ENCODE measurements at regions not wholly inside any gene's neighbourhood (a gene's known extent, or its start where the extent isn't known, plus 50 kb on each side); places are given as distances from the start of the nearest gene placed in this dataset.

DNA sequence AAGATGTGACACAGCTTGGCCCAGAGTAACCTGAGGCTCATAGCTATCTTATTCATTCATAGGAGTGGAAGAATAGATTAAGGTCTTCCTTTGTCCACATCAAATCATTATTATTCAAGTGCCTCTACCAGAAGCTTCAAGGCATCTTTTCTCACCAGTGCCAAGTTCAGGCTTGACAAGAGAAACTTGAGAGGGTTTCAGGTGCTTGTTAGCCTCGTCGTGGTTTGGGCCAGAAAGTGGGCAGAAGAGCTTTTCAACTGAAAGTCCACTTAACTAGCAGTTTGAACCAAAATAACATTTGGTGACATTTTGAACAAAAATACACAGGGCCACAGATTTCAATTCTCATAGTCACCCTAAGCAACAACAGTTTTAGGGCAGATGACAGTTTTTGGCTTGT, 1184.2 kb downstream of the FLRT2 start:
- H3K27me3 ChIP-seq (replicated peaks in 1 of 2; ENCODE audit: control insufficient read depth in 2 of 2, insufficient read depth in 2 of 2, low read length in 1 of 2) = no peaks in the 10 kb centered on the region
- ChIA-PET SMC1A (ENCODE audit: uncharacterized antibody, unreplicated experiment) (interaction anchor here (0.9 to 1.8 kb wide), 3 partner anchors 11 to 98 kb away, joined by 3 to 4 read pairs (median 4); no protein-coding TSS in a partner anchor), RAD21 (ENCODE audit: unreplicated experiment) (interaction anchor here (0.7 to 1.5 kb wide), 3 partner anchors 27 to 45 kb away, joined by 3 read pairs; no protein-coding TSS in a partner anchor), CTCF (interaction anchor here (2.0 kb wide), 1 partner anchor 11 kb away, joined by 5 read pairs; no protein-coding TSS in a partner anchor), POLR2A (no interaction called here)
- no peak overlapping the region for H2AFZ ChIP-seq (ENCODE audit: control insufficient read depth, low read depth, low read length)
- H3K4me2 ChIP-seq (ENCODE audit: control insufficient read depth, insufficient read depth) = no peak overlapping the region
- in situ Hi-C loops (cut with MboI) = no loop called here
- H4K20me1 ChIP-seq (ENCODE audit: control insufficient read depth, insufficient read depth) = no peaks in the 10 kb centered on the region
- TF ChIP-seq NBN (IDR thresholded peaks at IDR 0.05) = no peak
- TF ChIP-seq, protein P1, sequence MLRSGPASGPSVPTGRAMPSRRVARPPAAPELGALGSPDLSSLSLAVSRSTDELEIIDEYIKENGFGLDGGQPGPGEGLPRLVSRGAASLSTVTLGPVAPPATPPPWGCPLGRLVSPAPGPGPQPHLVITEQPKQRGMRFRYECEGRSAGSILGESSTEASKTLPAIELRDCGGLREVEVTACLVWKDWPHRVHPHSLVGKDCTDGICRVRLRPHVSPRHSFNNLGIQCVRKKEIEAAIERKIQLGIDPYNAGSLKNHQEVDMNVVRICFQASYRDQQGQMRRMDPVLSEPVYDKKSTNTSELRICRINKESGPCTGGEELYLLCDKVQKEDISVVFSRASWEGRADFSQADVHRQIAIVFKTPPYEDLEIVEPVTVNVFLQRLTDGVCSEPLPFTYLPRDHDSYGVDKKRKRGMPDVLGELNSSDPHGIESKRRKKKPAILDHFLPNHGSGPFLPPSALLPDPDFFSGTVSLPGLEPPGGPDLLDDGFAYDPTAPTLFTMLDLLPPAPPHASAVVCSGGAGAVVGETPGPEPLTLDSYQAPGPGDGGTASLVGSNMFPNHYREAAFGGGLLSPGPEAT (IDR thresholded peaks at IDR 0.05; ENCODE audit: low read depth) = no peak
- TF ChIP-seq, protein P2, sequence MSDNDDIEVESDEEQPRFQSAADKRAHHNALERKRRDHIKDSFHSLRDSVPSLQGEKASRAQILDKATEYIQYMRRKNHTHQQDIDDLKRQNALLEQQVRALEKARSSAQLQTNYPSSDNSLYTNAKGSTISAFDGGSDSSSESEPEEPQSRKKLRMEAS (IDR thresholded peaks at IDR 0.05; ENCODE audit: low read depth, low read length) = no peak
- TF ChIP-seq, protein P3, sequence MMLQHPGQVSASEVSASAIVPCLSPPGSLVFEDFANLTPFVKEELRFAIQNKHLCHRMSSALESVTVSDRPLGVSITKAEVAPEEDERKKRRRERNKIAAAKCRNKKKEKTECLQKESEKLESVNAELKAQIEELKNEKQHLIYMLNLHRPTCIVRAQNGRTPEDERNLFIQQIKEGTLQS (IDR thresholded peaks at IDR 0.05; ENCODE audit: borderline replicate concordance, extremely low read depth, low read depth, low read length) = no peak
- intact Hi-C loops (cut with micrococcal nuclease; ENCODE audit: unreplicated experiment) = no loop called here
- no peaks in the 10 kb centered on the region for H3K4me1 ChIP-seq (ENCODE audit: control insufficient read depth, insufficient read depth, low read length)
- H3K4me3 ChIP-seq = no peak overlapping the region
- no peaks in the 10 kb centered on the region for H3K79me2 ChIP-seq (ENCODE audit: control insufficient read depth, insufficient read depth, low read length)
- no peaks in the 10 kb centered on the region for H3K9me3 ChIP-seq (replicated peaks; ENCODE audit: control insufficient read depth, insufficient read depth, low read length)
- DNase-seq (ENCODE audit: low read depth, low spot score) (no peak), FAIRE-seq (no peak), ATAC-seq (no peak)
- no peak overlapping the region for H3K27ac ChIP-seq (ENCODE audit: control insufficient read depth, insufficient read depth)
- no peak overlapping the region for H3K9ac ChIP-seq (ENCODE audit: control insufficient read depth, insufficient read depth, low read length)
- no peaks in the 10 kb centered on the region for H3K36me3 ChIP-seq (ENCODE audit: control insufficient read depth in 2 of 2, insufficient read depth in 2 of 2, low read length in 1 of 2)
- 0% methylated on average over 2 of the region's 2 CpGs for WGBS (ENCODE audit: insufficient coverage, insufficient replicate concordance, low lambda C conversion rate, missing lambda C conversion rate)
- no TSS peak for BruUV-seq (replicated peaks)

DNA sequence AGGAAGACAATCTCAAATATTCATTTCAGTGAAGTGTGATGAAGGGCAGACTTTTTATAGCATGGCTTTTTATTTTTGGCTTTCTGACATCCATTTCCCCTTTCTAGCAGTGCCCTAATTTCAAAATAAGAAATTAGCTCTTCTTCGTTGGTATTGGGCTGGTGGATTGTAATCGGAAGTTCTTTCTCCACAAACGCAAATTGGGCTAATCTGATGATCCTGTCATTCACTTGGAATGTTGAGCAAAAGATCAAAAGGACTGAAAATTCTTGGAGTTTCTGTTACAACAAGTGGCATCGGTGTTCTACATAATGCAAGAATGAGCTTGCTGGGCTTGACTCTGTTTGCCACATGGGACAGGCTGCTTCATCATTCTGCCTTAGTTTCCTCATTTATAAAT, 1182.8 kb downstream of the FLRT2 start:
- FAIRE-seq (no peak), DNase-seq (ENCODE audit: low read depth, low spot score) (no peak), ATAC-seq (no peak)
- Histone ChIP-seq H3K79me2 (ENCODE audit: control insufficient read depth, insufficient read depth, low read length) (no peaks in the 10 kb centered on the region), H4K20me1 (ENCODE audit: control insufficient read depth, insufficient read depth) (no peaks in the 10 kb centered on the region), H2AFZ (ENCODE audit: control insufficient read depth, low read depth, low read length) (no peak overlapping the region), H3K4me1 (ENCODE audit: control insufficient read depth, insufficient read depth, low read length) (no peaks in the 10 kb centered on the region), H3K9me3 (replicated peaks; ENCODE audit: control insufficient read depth, insufficient read depth, low read length) (no peaks in the 10 kb centered on the region), H3K9ac (ENCODE audit: control insufficient read depth, insufficient read depth, low read length) (no peak overlapping the region), H3K4me2 (ENCODE audit: control insufficient read depth, insufficient read depth) (no peak overlapping the region), H3K4me3 (no peak overlapping the region), H3K36me3 (ENCODE audit: control insufficient read depth in 2 of 2, insufficient read depth in 2 of 2, low read length in 1 of 2) (no peaks in the 10 kb centered on the region), H3K27me3 (replicated peaks in 1 of 2; ENCODE audit: control insufficient read depth in 2 of 2, insufficient read depth in 2 of 2, low read length in 1 of 2) (no peaks in the 10 kb centered on the region), H3K27ac (ENCODE audit: control insufficient read depth, insufficient read depth) (no peak overlapping the region)
- in situ Hi-C loops (cut with MboI) = no loop called here
- no TSS peak for BruUV-seq (replicated peaks)
- CTCF ChIA-PET = interaction anchor here (2.0 kb wide), 1 partner anchor 13 kb away, joined by 5 read pairs; no protein-coding TSS in a partner anchor
- SMC1A ChIA-PET (ENCODE audit: uncharacterized antibody, unreplicated experiment) = interaction anchor here (1.6 kb wide), 1 partner anchor 12 kb away, joined by 3 read pairs; no protein-coding TSS in a partner anchor
- RAD21 ChIA-PET (ENCODE audit: unreplicated experiment) = no interaction called here
- 11% methylated on average over 4 of the region's 4 CpGs for WGBS (ENCODE audit: insufficient coverage, insufficient replicate concordance, low lambda C conversion rate, missing lambda C conversion rate)
- POLR2A ChIA-PET = interaction anchor here (1.3 kb wide), 1 partner anchor 12 kb away, joined by 3 read pairs; no protein-coding TSS in a partner anchor
- intact Hi-C loops (cut with micrococcal nuclease; ENCODE audit: unreplicated experiment) = no loop called here
- TF ChIP-seq, protein P4, sequence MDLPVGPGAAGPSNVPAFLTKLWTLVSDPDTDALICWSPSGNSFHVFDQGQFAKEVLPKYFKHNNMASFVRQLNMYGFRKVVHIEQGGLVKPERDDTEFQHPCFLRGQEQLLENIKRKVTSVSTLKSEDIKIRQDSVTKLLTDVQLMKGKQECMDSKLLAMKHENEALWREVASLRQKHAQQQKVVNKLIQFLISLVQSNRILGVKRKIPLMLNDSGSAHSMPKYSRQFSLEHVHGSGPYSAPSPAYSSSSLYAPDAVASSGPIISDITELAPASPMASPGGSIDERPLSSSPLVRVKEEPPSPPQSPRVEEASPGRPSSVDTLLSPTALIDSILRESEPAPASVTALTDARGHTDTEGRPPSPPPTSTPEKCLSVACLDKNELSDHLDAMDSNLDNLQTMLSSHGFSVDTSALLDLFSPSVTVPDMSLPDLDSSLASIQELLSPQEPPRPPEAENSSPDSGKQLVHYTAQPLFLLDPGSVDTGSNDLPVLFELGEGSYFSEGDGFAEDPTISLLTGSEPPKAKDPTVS (IDR thresholded peaks at IDR 0.05; ENCODE audit: low read depth, low read length) = no peak
- TF ChIP-seq KLF5 (IDR thresholded peaks at IDR 0.05; ENCODE audit: partially characterized antibody) = no peak
- TF ChIP-seq NFYB (IDR thresholded peaks at IDR 0.05; ENCODE audit: insufficient read depth, low read depth, low read length) = no peak
- TF ChIP-seq ZNF622 (IDR thresholded peaks at IDR 0.05) = no peak
- no peak for TF ChIP-seq SREBF1 (IDR thresholded peaks at IDR 0.05; ENCODE audit: low read length)
- TF ChIP-seq CREB1 (IDR thresholded peaks at IDR 0.05; ENCODE audit: low read depth) = no peak
- TF ChIP-seq GATAD2B (conservative IDR thresholded peaks at IDR 0.05; ENCODE audit: low read depth) = no peak
- TF ChIP-seq NR2C2 (IDR thresholded peaks at IDR 0.05; ENCODE audit: borderline replicate concordance, control insufficient read depth, insufficient read length, low read depth) = no peak
- TF ChIP-seq, protein P1 (IDR thresholded peaks at IDR 0.05; ENCODE audit: low read depth) = no peak
